T-helper 2 cell treated with Interferon-gamma antibody and Interleukin-4, amounts not matched to agents 5 μg/mL and 100 μg/mL, for 36 hours (primary cell): ENCODE measurements at regions not wholly inside any gene's neighbourhood (a gene's known extent, or its start where the extent isn't known, plus 50 kb on each side); places are given as distances from the start of the nearest gene placed in this dataset.
"Not testable (repeated sequence)": the region's sequence is repeated elsewhere in the genome, so short reads cannot be mapped to it uniquely, and the experiment has no call there.

Source experiments
- DNase-seq: peaks from one replicate; pipeline ENCODE4 v3.0.0; 2021; ENCODE audit warnings: low spot score
- H3K27ac Mint-ChIP-seq: one replicate; pipeline ENCODE4 v1.8.0; 2021; ENCODE audit warnings: mild to moderate bottlenecking, mixed read lengths
- H3K27me3 Mint-ChIP-seq: one replicate; pipeline ENCODE4 v1.8.0; 2021; ENCODE audit warnings: low read depth, mixed read lengths
- H3K36me3 Mint-ChIP-seq: one replicate; pipeline ENCODE4 v1.8.0; 2021; ENCODE audit warnings: low read depth, mixed read lengths
- H3K4me1 Mint-ChIP-seq: one replicate; pipeline ENCODE4 v1.8.0; 2021; ENCODE audit warnings: low read depth, mixed read lengths
- H3K4me3 Mint-ChIP-seq: one replicate; pipeline ENCODE4 v1.8.0; 2022; ENCODE audit warnings: mild to moderate bottlenecking, moderate library complexity, mixed read lengths
- H3K9me3 Mint-ChIP-seq: one replicate; pipeline ENCODE4 v1.8.0; 2021; ENCODE audit warnings: mixed read lengths

DNA sequence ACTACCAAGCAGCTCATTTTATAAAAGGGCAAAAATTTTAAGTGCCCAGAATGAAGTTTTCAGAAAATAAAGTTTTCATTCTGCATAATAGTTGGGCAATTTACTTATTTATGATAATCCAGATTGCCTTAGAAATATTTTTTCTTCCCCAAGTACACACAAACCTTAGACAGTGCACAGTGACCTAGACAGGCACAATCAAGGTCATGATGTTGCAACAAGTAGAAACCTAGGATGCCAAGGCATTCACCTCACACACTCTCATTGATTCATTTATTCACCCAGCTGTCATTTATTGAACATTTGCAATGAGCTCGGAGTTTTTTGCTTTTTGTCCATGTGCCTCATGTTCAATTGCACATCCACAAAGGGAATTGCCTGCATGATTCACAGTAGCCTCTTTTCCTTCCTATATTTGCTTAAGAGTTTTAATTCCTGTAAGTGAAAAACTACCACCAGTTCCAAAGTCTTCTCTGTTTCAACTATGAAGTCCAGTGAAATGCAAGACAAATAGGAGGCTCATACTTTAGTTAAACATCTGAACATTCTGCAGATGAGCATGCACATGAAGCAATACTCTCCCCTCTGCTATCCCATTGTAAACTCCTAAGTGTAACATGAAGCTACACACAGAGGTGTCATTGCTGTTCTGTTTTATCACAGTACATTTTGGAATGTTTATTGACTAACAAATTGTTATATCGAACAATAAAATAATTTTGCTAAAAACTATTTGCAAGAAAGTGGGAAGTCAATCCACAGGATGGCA, 122.9 kb downstream of the HINT1 start:
- no peak for DNase-seq
- H3K27me3 Mint-ChIP-seq, result peaks cover 9% of the 10 kb centered on the region
- H3K36me3 Mint-ChIP-seq, result no peaks in the 10 kb centered on the region
- no peaks in the 10 kb centered on the region for H3K4me1 Mint-ChIP-seq
- H3K4me3 Mint-ChIP-seq, result no peak overlapping the region
- no peak overlapping the region for H3K27ac Mint-ChIP-seq
- peaks cover 6% of the 10 kb centered on the region for H3K9me3 Mint-ChIP-seq

DNA sequence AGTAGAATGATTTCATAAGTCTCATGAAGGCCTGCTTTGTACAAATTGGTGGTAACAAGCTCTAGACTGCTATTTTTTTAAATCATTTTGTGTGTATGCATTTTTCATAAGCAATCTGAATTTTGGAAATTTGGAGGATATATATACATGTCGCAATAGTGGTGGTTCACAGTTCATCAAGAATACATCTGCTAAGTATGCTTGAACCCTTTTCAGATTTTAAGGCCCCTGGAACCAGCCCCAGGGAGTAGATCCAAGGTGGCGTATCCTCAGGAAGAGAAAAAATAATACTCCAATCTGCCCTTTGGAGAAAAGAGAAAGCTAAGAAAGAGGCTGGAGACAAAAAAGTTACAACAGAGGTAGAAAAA, 141.6 kb downstream of the HINT1 start:
- no peak for DNase-seq
- Mint-ChIP-seq H3K27ac (no peak overlapping the region), H3K4me3 (no peak overlapping the region)

DNA sequence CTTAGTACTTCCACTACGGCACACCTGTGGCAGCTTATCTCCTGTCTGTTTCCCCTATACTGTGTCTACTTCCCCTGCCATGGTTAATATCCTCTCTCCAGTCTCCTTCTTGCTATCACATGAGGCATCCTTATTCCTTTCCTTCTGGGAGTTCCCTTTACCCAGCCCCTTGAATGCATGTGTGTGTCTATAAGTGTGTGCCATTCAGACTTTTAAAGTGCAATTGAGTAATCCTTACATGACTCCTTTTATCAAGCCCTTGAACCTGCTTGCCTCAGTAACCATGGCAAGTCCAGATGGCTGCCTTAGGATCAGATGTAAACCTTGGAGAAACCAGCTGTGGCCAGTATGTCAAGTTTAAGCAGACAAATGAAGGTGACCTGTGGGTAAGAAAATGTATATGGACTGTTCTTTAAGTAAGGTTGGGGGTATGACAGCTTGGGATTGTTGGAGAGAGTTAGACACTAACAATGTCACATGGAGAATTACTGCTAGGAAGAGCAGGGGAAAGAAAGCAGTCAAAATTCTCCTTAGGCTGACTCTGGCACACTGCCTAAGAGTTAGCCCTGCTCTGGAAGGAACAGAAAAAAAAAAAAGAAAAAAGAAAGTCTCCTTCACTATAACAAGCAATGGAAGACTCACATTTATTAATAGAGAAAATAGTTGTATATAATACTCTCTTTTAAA, 142.1 kb downstream of the HINT1 start:
- Mint-ChIP-seq H3K27ac (no peak overlapping the region), H3K4me3 (no peak overlapping the region)

More for the DNA sequence above, 141.6 kb downstream of the HINT1 start:
- Mint-ChIP-seq H3K36me3 (no peaks in the 10 kb centered on the region), H3K4me1 (no peaks in the 10 kb centered on the region), H3K27me3 (peaks cover 3% of the 10 kb centered on the region), H3K9me3 (no peaks in the 10 kb centered on the region)

DNA sequence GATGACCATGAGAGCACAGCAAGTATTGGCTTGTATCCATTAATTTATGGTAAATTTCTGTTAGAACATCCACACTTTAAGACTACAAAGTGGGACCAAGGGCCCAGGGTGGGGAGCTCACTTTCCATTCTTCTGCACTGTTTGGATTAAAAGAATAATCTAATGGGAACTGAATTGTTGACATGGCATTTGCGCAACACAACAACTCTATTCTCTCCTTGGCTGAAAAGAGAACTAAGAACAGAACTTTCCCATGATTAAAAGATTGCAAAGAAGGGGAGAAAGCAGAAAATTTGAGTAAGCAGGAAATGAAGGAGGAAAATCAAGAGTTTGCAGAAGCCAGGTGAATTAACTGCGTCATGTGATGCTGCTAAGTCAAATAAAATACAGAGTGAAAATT, 143.4 kb downstream of the HINT1 start:
- no peak overlapping the region for H3K27ac Mint-ChIP-seq

More for the DNA sequence above, 142.1 kb downstream of the HINT1 start:
- Mint-ChIP-seq H3K36me3 (no peaks in the 10 kb centered on the region), H3K9me3 (no peaks in the 10 kb centered on the region), H3K4me1 (no peaks in the 10 kb centered on the region), H3K27me3 (peaks cover 3% of the 10 kb centered on the region)
- DNase-seq, result no peak

DNA sequence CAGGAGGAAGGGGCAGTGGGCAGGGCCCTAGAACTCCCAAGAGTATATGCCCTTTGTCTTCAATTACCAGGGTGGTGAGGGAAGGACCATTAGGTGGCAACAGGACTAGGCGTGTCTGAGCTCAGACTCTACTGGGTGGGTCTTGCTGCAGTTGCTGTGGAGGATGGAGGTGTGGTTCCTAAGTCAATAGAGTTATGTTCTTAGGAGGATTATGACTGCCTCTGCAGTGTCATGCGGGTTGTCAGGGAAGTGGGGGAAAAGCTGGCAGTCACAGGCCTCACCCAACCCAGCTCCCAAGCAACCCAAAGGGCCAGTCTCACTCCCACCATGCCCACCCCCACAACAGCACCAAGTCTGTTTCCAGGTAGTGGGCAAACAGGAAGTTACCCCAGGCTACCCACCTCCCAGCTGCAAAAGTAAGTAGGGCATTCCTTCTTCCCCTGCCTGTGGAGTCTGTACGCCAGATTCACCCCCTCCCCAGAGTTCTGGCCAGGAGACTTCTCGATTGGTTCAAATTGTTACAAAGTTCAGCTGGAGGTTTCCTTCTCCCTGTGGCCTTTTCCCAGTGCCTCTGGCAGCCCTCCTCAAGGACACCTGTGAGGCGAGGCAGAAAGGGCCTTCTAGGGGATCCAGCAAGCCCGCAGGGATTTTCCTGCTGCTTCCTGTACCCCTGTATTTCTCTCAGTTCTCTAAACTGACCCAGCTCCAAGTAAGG, 145.3 kb downstream of the HINT1 start:
- DNase-seq, result no peak
- no peak overlapping the region for H3K27ac Mint-ChIP-seq
- no peak overlapping the region for H3K4me3 Mint-ChIP-seq
- H3K9me3 Mint-ChIP-seq, result no peaks in the 10 kb centered on the region
- no peaks in the 10 kb centered on the region for H3K36me3 Mint-ChIP-seq
- peaks cover 7% of the 10 kb centered on the region for H3K27me3 Mint-ChIP-seq
- H3K4me1 Mint-ChIP-seq, result peaks cover 6% of the 10 kb centered on the region

More for the DNA sequence above, 143.4 kb downstream of the HINT1 start:
- Mint-ChIP-seq H3K4me3 (no peak overlapping the region), H3K4me1 (peaks cover 4% of the 10 kb centered on the region), H3K27me3 (peaks cover 5% of the 10 kb centered on the region), H3K36me3 (no peaks in the 10 kb centered on the region), H3K9me3 (no peaks in the 10 kb centered on the region)
- no peak for DNase-seq

DNA sequence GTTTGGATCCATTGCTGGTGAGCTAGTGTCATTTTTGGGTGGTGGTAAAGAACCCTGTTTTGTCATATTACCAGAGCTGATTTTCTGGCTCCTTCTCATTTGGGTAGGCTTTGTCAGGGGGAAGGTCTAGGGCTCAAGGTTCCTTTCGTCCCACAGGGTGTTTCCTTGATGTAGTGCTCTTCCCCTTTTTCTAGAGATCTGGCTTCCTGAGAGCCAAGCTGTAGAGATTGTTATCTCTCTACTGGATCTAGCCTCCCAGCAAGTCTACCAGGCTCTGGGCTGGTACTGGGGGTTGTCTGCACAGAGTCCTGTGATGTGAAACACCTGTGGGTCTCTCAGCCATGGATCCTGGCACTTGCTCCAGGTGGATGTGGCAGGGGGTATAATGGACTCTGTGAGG, 145.9 kb downstream of the HINT1 start:
- Mint-ChIP-seq H3K27ac (no peak overlapping the region), H3K36me3 (no peaks in the 10 kb centered on the region), H3K9me3 (no peaks in the 10 kb centered on the region), H3K4me1 (peaks cover 6% of the 10 kb centered on the region), H3K27me3 (peaks cover 7% of the 10 kb centered on the region), H3K4me3 (no peak overlapping the region)
- DNase-seq, result no peak

DNA sequence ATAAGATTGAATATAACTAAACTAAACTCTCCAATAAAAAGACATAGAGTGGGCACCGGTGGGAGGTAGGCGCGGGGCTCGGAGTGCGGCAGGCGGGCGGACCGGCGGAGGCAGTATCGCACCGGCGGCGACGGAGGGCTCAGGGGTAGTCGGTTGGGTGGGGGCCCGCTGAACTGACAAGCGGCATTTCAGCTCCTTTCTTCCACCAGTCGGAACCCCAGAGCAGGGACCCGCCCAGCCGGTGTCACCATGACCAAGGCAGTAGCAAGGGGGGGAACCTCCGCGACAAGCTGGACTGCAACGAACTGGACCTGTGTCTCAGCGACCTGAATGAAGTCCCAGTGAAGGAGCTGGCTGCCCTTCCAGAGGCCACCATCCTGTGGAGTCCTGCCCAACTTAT, 156.7 kb downstream of the HINT1 start:
- Mint-ChIP-seq H3K9me3 (no peaks in the 10 kb centered on the region), H3K27ac (no peak overlapping the region), H3K27me3 (peaks cover 15% of the 10 kb centered on the region), H3K4me1 (no peaks in the 10 kb centered on the region), H3K36me3 (no peaks in the 10 kb centered on the region), H3K4me3 (no peak overlapping the region)
- DNase-seq, result no peak

DNA sequence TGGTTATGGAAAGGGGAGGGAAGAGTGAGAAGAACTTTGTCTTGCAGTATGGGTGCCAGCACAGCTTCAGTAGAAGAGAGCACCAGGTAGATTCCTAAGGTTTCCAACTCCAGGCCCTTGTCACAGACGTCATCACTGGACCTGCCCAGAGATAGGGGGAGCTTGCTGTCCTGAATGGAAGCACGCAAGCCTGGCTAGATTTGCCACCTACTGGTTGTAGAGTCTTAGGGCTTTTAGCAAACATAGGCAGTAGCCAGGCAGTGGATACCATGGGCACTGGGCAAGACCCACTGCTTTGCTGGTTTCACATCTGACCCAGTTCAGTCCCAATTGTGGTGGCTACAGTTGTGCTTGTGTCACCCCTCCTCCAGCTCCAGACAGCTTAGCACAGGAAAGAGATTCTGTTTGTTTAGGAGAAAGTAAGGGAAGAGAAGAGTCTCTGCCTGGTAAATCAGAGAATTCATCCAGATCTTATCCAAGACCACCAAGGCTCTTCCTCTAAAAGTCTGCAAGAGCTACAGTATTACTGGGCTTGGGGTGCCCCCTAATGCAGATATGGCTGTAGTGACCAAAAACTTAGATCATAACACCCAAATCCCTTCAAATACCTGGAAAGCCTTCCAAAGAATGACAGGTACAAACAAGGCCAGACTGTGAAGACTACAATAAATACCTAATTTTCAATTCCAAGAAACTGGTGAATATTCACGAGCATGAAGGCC, 158.9 kb downstream of the HINT1 start:
- no peaks in the 10 kb centered on the region for H3K36me3 Mint-ChIP-seq
- H3K27me3 Mint-ChIP-seq, result peaks cover 13% of the 10 kb centered on the region
- no peaks in the 10 kb centered on the region for H3K9me3 Mint-ChIP-seq
- H3K27ac Mint-ChIP-seq, result no peak overlapping the region
- DNase-seq, result no peak
- no peaks in the 10 kb centered on the region for H3K4me1 Mint-ChIP-seq
- no peak overlapping the region for H3K4me3 Mint-ChIP-seq

DNA sequence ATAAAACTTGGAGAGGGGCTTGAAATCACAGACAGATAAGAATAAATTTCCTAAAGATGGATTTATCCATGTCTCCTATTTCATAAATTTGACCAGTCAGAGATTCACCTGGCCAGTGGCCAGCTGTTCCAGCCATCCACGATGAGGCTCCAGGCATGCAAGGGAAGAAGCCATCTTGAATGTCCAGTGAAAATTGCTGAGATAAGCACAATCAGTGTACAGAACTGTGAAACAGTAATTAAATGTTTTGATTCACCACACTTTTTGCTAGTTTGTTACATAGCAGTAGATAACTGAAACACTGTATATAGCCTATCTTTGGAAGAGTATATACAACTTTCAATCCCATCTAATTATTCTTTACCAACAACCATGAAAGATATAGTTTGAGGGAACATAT, 163.5 kb downstream of the HINT1 start:
- DNase-seq, result no peak
- Mint-ChIP-seq H3K4me1 (no peaks in the 10 kb centered on the region), H3K36me3 (no peaks in the 10 kb centered on the region), H3K4me3 (no peak overlapping the region), H3K27ac (no peak overlapping the region), H3K9me3 (no peaks in the 10 kb centered on the region), H3K27me3 (peaks cover 6% of the 10 kb centered on the region)

DNA sequence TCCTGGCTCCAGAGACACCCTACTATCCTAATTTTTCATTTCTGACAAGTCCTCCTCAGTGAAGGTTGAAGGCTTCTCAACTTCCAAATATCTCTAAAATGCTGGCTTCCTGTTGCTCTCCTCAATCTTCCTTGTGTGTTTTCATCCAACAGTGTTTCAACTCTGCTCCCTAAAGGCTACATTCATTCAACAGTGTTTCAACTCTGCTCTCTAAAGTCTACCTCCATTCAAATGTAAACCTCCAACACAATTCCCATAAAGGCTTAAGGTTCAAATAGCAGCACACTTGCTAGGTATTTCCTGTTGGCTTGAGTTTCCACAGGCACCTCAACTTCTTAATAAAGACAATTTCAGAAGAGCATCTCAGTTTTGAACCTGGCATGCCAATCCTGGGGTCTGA, 164.8 kb downstream of the HINT1 start:
- H3K27me3 Mint-ChIP-seq, result peaks cover 6% of the 10 kb centered on the region
- H3K27ac Mint-ChIP-seq, result no peak overlapping the region
- H3K4me1 Mint-ChIP-seq, result no peaks in the 10 kb centered on the region
- no peaks in the 10 kb centered on the region for H3K36me3 Mint-ChIP-seq
- no peak for DNase-seq
- no peak overlapping the region for H3K4me3 Mint-ChIP-seq
- H3K9me3 Mint-ChIP-seq, result no peaks in the 10 kb centered on the region

DNA sequence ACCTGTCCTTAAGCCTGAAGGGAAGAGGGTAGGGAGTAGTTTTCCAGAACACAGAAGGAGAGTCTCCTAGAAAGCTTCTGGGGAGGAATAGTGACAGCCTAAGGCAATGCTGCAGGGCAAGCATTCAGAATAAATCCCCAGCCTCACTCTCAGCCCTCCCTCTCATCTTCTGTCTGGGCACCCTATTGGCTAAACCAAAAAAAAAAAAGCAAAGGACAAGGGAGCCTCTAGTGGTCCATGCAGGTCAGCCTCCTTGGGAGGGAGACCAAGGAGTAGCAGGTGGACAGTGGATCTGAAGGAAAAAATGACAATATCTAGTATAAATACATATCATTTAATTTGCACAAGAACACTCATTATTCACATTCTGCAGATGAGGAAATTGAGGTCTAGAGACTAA, 168.3 kb downstream of the HINT1 start:
- not testable (repeated sequence) for H3K9me3 Mint-ChIP-seq, H3K36me3 Mint-ChIP-seq, H3K27ac Mint-ChIP-seq, H3K27me3 Mint-ChIP-seq, H3K4me1 Mint-ChIP-seq, DNase-seq, H3K4me3 Mint-ChIP-seq

DNA sequence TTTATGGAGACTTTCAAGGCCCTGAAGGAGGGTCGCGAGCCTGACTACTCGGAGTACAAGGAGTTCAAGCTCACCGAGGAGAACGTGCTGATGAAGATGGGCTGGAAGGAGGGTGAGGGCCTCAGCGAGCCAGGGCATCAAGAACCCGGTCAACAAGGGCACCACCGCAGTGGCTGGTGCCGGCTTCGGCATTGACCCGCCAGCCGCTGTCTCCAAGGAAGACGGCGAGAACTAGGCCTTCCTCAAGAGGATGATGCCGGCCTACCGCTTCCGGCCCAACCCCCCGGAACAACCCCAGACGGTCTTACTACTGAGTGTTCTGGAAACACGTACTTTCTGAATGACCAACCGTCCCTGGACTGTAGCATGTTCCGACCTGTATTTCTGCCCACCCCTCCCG, 169.2 kb downstream of the HINT1 start:
- peaks cover 6% of the 10 kb centered on the region for H3K27me3 Mint-ChIP-seq
- no peaks in the 10 kb centered on the region for H3K4me1 Mint-ChIP-seq
- H3K9me3 Mint-ChIP-seq, result no peaks in the 10 kb centered on the region
- H3K27ac Mint-ChIP-seq, result no peak overlapping the region
- no peaks in the 10 kb centered on the region for H3K36me3 Mint-ChIP-seq
- no peak for DNase-seq
- no peak overlapping the region for H3K4me3 Mint-ChIP-seq

DNA sequence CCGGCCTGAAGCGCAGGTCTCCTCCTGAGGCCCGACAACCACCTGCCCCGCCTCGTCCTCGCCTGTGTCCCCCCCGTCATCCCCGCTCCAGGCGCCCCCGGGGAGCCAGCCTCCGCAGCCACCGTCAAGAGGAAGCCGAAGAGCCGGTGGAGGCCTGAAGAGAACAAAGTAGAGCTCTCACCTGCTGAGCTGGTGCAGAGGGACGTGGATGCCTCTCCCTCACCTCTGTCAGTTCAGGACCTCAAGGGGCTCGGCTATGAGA, 169.9 kb downstream of the HINT1 start:
- Mint-ChIP-seq H3K4me1 (no peaks in the 10 kb centered on the region), H3K4me3 (no peak overlapping the region), H3K27me3 (peaks cover 3% of the 10 kb centered on the region), H3K9me3 (no peaks in the 10 kb centered on the region), H3K27ac (no peak overlapping the region), H3K36me3 (no peaks in the 10 kb centered on the region)
- no peak for DNase-seq
